Endodermal cell (in vitro differentiated cells): ENCODE measurements at regions not wholly inside any gene's neighbourhood (a gene's known extent, or its start where the extent isn't known, plus 50 kb on each side); places are given as distances from the start of the nearest gene placed in this dataset.

Experiments used
- DNase-seq: peaks from one replicate; pipeline ENCODE4 v3.0.0-alpha.2; 2017
- H3K27ac ChIP-seq: 2 replicates; pipeline ENCODE4 v1.5.1; 2013; ENCODE audit warnings: mild to moderate bottlenecking, low read depth, low read length, moderate library complexity
- H3K27me3 ChIP-seq: 2 replicates; pipeline ENCODE4 v1.6.1; 2013; ENCODE audit warnings: mild to moderate bottlenecking, low read length, moderate library complexity; ENCODE audit not compliant: insufficient read depth, control insufficient read depth, poor library complexity, severe bottlenecking
- H3K36me3 ChIP-seq: 2 replicates; pipeline ENCODE4 v1.7.0; 2013; ENCODE audit warnings: mild to moderate bottlenecking, low read length, moderate library complexity; ENCODE audit not compliant: control insufficient read depth, insufficient read depth
- H3K4me1 ChIP-seq: one replicate; pipeline ENCODE4 v1.7.0; 2013; ENCODE audit warnings: low read length; ENCODE audit not compliant: control insufficient read depth, insufficient read depth
- H3K4me3 ChIP-seq: 2 replicates; pipeline ENCODE4 v1.5.1; 2013; ENCODE audit warnings: mild to moderate bottlenecking, low read length, moderate library complexity
- H3K9ac ChIP-seq: 2 replicates; pipeline ENCODE4 v1.6.1; 2013; ENCODE audit warnings: mild to moderate bottlenecking, low read length, moderate library complexity; ENCODE audit not compliant: poor library complexity, severe bottlenecking; ENCODE audit errors: extremely low read depth
- H3K9me3 ChIP-seq: 2 replicates; pipeline ENCODE4 v1.6.1; 2013; ENCODE audit warnings: mild to moderate bottlenecking, low read length, moderate library complexity; ENCODE audit not compliant: control insufficient read depth
- H3K27ac Mint-ChIP-seq: 2 replicates; pipeline ENCODE4 v1.8.0; 2020; ENCODE audit warnings: mixed read lengths
- H3K27me3 Mint-ChIP-seq: 2 replicates; pipeline ENCODE4 v1.8.0; 2021; ENCODE audit warnings: mild to moderate bottlenecking, mixed read lengths; ENCODE audit not compliant: insufficient read depth
- H3K36me3 Mint-ChIP-seq: 2 replicates; pipeline ENCODE4 v1.8.0; 2020; ENCODE audit warnings: low read depth, mixed read lengths
- H3K4me1 Mint-ChIP-seq: 2 replicates; pipeline ENCODE4 v1.8.0; 2020; ENCODE audit warnings: mixed read lengths
- H3K4me3 Mint-ChIP-seq: 2 replicates; pipeline ENCODE4 v1.8.0; 2020; ENCODE audit warnings: mild to moderate bottlenecking, moderate library complexity, mixed read lengths
- H3K9me3 Mint-ChIP-seq: 2 replicates; pipeline ENCODE4 v1.8.0; 2020; ENCODE audit warnings: mild to moderate bottlenecking, mixed read lengths
- WGBS, 2 experiments: methylation state at CpG; one replicate each; pipeline versions ENCODE4 v1.1.5 to v1.1.7; 2013; ENCODE audit warnings: missing lambda C conversion rate in 2 of 2, mixed read lengths in 1 of 2; ENCODE audit not compliant: insufficient coverage in 1 of 2, insufficient read length in 1 of 2; 5-methylcytosine and 5-hydroxymethylcytosine counted together
- TF ChIP-seq, protein P1 (sequence below): fragments of 200-600 bp; sonication (generic); conservative IDR thresholded peaks from 2 replicates; pipeline ENCODE4 v1.5.0; 2021; ENCODE audit warnings: antibody characterized with exemption, mild to moderate bottlenecking

DNA sequence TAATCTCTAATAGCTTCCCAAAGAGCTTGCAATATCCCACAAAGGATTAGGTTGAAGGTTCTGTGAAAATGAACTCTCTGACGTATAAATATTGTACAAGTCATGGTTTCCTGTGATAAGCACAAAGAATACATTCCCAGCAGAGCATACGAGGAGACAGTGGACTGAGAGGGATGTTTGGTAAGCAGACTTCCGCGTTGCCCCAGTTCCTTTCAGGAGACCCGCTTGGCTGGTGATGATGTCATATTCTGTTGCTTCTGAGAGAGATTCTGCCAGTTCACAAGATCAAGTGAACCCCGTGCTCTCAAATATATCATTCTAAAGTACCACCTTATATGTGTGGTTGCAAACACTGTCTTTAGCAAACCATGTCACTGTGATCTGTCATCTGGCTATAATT, 323.9 kb upstream of the CASK start:
- Mint-ChIP-seq H3K27me3 (no peaks in the 10 kb centered on the region), H3K27ac (no peak overlapping the region), H3K4me1 (peaks cover 13% of the 10 kb centered on the region), H3K9me3 (peaks cover 30% of the 10 kb centered on the region), H3K36me3 (no peaks in the 10 kb centered on the region), H3K4me3 (no peak overlapping the region)
- Histone ChIP-seq H3K9me3 (no peaks in the 10 kb centered on the region), H3K27me3 (no peaks in the 10 kb centered on the region), H3K36me3 (no peaks in the 10 kb centered on the region), H3K4me3 (no peak overlapping the region), H3K9ac (no peak overlapping the region), H3K4me1 (no peaks in the 10 kb centered on the region), H3K27ac (no peak overlapping the region)
- TF ChIP-seq, protein P1, sequence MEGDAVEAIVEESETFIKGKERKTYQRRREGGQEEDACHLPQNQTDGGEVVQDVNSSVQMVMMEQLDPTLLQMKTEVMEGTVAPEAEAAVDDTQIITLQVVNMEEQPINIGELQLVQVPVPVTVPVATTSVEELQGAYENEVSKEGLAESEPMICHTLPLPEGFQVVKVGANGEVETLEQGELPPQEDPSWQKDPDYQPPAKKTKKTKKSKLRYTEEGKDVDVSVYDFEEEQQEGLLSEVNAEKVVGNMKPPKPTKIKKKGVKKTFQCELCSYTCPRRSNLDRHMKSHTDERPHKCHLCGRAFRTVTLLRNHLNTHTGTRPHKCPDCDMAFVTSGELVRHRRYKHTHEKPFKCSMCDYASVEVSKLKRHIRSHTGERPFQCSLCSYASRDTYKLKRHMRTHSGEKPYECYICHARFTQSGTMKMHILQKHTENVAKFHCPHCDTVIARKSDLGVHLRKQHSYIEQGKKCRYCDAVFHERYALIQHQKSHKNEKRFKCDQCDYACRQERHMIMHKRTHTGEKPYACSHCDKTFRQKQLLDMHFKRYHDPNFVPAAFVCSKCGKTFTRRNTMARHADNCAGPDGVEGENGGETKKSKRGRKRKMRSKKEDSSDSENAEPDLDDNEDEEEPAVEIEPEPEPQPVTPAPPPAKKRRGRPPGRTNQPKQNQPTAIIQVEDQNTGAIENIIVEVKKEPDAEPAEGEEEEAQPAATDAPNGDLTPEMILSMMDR, result no peak
- 92% methylated on average over 5 of the region's 6 CpGs; no CpG with 5 or more reads in 1 of the 2 experiments for WGBS, 2 experiments
- DNase-seq, result no peak

DNA sequence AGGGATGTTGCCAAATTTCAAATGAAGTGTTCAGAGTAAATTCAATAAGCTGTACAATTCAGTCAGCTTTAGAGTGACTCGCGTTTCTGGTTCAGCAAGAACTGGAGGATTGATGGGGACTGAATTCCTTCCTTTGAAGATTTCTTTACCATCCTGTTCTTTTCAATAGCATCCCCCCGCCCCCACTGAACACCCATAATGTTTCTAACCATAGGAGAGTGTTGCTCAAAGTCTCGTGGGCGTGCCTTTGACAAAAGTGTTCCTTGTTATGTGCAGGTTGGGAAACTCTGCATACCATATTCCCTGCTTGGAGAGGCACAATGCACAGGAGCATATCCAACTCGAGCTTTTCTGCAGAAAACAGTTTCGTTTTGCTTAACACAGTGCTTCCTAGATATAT, 323.5 kb upstream of the CASK start:
- Mint-ChIP-seq H3K4me1 (peaks cover 16% of the 10 kb centered on the region), H3K4me3 (no peak overlapping the region), H3K27ac (no peak overlapping the region), H3K27me3 (no peaks in the 10 kb centered on the region), H3K36me3 (no peaks in the 10 kb centered on the region), H3K9me3 (peaks cover 30% of the 10 kb centered on the region)
- Histone ChIP-seq H3K9ac (no peak overlapping the region), H3K36me3 (no peaks in the 10 kb centered on the region), H3K4me3 (no peak overlapping the region), H3K27ac (no peak overlapping the region), H3K9me3 (no peaks in the 10 kb centered on the region), H3K4me1 (no peaks in the 10 kb centered on the region), H3K27me3 (no peaks in the 10 kb centered on the region)
- DNase-seq, result no peak
- TF ChIP-seq, protein P1, result no peak
- WGBS, 2 experiments, result 20 to 90% methylated on average over 2 to 6 of the region's 7 CpGs

DNA sequence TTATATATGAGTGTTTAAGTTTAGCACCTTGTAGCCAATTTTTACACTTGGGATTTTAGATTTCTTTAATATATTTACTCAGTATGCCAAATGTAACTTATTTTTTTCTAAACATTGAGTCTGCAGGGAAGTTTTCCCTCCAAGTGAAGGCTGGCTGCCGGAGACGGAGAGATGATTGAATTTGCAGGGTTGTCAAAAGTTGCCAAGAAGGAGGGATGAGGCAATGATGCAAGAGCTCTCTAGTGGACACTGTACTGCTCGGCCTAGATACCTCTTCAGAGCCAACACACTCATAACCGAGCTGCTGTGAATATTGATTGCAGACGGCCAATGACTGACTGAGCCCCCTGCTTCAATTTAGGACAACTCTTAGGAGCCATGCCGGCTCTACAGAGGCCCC, 318.6 kb upstream of the CASK start:
- H3K27ac Mint-ChIP-seq, result no peak overlapping the region
- TF ChIP-seq, protein P1, result no peak

More for the DNA sequence above, 318.6 kb upstream of the CASK start:
- no peak for DNase-seq
- Histone ChIP-seq H3K36me3 (no peaks in the 10 kb centered on the region), H3K27ac (no peak overlapping the region), H3K4me3 (no peak overlapping the region), H3K9ac (no peak overlapping the region), H3K9me3 (no peaks in the 10 kb centered on the region), H3K4me1 (no peaks in the 10 kb centered on the region), H3K27me3 (no peaks in the 10 kb centered on the region)
- H3K4me3 Mint-ChIP-seq, result no peak overlapping the region
- H3K4me1 Mint-ChIP-seq, result peaks cover 11% of the 10 kb centered on the region
- 86 to 100% methylated on average over 1 to 6 of the region's 6 CpGs for WGBS, 2 experiments
- H3K9me3 Mint-ChIP-seq, result peaks cover 31% of the 10 kb centered on the region
- H3K36me3 Mint-ChIP-seq, result no peaks in the 10 kb centered on the region
- no peaks in the 10 kb centered on the region for H3K27me3 Mint-ChIP-seq
